HG02798 (cell line): ENCODE measurements at regions not wholly inside any gene's neighbourhood (a gene's known extent, or its start where the extent isn't known, plus 50 kb on each side); places are given as distances from the start of the nearest gene placed in this dataset.

Experiments used
- ATAC-seq: cut with Tn5 transposase; IDR thresholded peaks from one replicate; pipeline ENCODE4 v1.9.1; 2021; ENCODE audit warnings: mild to moderate bottlenecking; ENCODE audit not compliant: unreplicated experiment, poor library complexity

- ATAC-seq = no peak
Observed at GRCh38 chr18:8942909-8943545, 159.5 kb upstream of the NDUFV2 start.

- no peak for ATAC-seq
Observed at GRCh38 chr18:8943900-8944870, 158.3 kb upstream of the NDUFV2 start.

- ATAC-seq = no peak
Observed at GRCh38 chr18:8944871-8945245, 157.6 kb upstream of the NDUFV2 start.

GRCh38 chr18:8945514-8945913 lies 157.0 kb upstream of the NDUFV2 start:
- no peak for ATAC-seq

DNA sequence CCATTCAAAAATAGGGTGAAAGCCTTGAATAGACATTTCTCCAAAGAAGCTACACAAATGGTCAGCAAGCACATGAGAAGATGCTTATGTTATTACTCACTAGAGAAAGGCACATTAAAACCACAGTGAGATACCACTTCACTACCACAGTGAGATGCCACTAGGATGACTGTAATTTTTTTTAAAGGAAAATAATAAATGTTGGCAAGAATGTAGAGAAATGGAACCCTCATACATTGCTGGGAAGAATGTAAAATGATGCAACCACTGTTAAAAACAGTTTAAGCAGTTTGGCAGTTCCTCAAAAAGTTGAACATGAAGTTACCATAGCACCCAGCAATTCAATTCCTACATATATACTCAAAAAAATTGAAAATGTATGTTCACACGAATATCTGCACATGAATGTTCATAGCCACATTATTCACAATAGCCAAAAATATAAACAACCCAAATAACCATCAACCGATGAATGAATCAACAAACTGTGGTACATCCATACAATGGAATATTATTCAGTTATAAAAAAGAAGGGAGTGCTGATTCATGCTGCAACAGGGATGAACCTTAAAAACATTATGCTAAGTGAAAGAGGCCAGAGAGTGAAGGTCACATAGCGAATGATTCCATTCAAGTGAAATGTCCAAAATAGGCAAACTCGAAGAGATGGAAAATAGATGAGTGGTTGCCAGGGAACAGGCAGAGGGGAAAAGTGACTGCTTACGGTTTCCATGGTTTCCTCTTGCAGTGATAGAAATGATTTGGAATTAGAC lies 156.2 kb upstream of the NDUFV2 start:
- ATAC-seq = no peak

- ATAC-seq = no peak
Observed at GRCh38 chr18:8947566-8947965, 154.9 kb upstream of the NDUFV2 start.

GRCh38 chr18:8948011-8948410 lies 154.5 kb upstream of the NDUFV2 start:
- no peak for ATAC-seq

DNA sequence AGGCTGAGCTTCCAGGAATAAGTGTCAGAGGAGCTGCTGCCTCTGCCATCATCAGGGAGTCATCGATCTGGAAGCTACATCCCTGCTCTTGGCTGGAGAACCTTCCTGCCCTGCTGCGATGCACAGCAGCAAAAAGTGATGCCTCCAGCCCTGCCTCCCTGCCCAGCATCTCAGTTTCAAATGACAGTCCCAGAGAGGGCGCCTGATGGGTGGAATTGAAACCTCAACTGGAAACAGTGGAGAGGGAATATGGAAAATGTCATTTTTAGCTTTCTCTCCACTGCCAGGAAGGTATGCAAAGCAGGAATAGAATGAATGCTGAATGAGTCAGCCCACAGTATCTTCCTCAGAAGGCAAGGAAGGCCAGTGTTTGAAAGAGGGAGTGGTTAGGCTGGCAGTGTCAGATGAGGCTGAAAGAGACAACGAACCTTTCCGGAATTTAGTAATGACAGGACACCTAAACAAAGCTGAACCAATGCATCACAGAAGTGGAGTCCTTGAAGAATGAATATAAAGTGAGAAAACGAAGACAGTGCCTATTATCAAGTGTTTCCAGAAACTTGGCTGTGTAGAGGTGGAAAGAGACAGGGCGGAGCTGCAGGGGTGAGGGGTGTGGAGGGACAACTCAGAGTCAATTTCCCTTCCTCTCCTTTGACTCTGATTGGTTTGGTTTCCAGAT lies 153.9 kb upstream of the NDUFV2 start:
- no peak for ATAC-seq

- ATAC-seq = no peak
Observed at GRCh38 chr18:8949206-8949605, 153.3 kb upstream of the NDUFV2 start.

DNA sequence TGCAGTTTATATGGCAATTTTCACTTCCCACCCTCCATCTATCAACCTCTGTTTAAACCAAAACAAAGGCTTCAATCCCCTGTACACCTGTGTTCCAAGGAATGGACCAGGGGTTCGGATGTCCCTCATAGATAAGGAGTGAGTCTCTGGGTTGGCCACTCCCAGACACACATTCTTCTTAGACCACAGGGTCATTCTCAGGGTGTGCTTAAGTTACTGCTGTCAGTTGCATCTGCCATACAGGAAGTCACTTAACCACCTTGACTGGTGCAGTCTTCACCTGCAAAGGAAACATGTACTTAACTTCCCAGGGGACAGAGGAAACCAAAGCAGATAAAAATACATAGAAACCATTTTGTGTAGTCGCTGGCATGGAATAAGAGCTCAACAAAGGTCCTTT lies 151.0 kb upstream of the NDUFV2 start:
- no peak for ATAC-seq

DNA sequence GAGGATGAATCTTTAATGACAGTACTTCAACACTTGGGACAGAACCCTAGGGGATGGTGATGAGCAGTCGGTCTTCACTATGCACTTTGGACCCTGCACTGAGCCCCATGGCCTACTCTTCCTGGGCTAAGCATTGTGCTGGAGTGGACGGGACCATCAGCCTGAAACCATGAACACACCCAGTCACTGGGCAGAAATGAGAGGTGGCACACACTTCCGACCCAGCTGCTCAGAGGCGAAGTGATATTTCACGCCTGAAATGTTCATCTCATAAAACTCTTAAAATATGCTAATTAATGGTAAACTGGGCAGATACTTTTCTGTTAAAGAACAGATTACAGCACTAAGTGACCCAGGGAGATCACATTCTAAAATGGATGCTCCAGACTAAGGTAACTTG lies 150.3 kb upstream of the NDUFV2 start:
- ATAC-seq = no peak

GRCh38 chr18:8952769-8953760 lies 149.4 kb upstream of the NDUFV2 start:
- no peak for ATAC-seq

DNA sequence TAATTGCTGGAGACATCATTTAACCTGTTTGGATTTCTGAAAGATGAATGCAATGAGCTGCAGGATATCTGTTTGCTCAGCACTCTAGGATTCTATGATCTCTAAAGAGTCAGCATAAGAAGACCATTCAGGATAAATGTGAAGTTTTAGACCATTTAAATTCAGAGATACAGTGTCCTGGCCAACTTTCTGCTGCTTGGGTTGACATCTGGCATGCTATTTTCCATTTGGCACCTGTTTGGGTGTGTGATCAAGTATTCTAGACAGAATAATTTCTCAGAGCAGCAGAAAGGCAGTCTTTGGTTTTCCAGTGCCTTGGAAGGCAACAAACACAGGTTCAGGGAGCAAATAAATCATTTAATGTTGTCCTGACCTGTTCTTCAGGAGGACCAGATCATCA lies 144.8 kb upstream of the NDUFV2 start:
- no peak for ATAC-seq

GRCh38 chr18:8958660-8959059 lies 143.8 kb upstream of the NDUFV2 start:
- ATAC-seq = no peak

GRCh38 chr18:8959551-8960135 lies 142.9 kb upstream of the NDUFV2 start:
- no peak for ATAC-seq

GRCh38 chr18:8960740-8961657 lies 141.5 kb upstream of the NDUFV2 start:
- ATAC-seq = no peak

DNA sequence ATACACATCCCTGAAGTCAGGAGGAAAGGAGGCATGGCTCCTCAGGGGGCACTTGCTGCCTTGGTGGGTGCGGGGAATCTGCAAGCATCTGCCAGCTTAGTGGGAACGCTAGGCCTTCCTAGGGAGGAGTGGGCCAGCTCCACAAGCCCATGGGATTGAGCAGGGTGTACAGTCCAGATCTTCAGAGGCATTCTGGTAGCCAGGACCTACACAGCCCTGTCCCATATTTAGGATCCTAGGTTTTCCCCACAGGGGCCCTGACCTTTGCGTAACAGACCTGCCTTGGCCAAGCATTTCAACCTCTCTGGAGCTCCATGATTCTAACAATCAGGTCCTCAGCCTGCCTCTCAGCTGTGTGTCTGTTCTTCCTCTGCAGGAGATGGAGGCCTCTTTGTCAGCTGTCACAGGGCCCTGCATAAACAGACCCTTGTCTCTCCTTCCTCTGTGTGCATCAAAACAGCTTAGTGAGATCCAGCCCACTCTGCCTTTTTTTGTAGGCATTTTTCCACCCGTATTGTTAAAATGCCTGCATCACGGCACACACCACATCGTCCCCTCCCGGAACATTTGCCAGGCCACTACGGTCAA lies 140.2 kb upstream of the NDUFV2 start:
- ATAC-seq = no peak
